ENCODE measurements at regions not wholly inside any gene's neighbourhood (a gene's known extent, or its start where the extent isn't known, plus 50 kb on each side); places are given as distances from the start of the nearest gene placed in this dataset.

GRCh38 chr9:27665136-27665535 lies 91.9 kb upstream of the C9orf72 start (continued):
- TF ChIP-seq NFIC (IDR thresholded peaks at IDR 0.05; ENCODE audit: low read depth, low read length) (no peak), CUX1 (IDR thresholded peaks at IDR 0.05; ENCODE audit: insufficient replicate concordance, low read depth, low read length) (no peak), HCFC1 (IDR thresholded peaks at IDR 0.05; ENCODE audit: low read length) (no peak), RCOR1 (conservative IDR thresholded peaks at IDR 0.05; ENCODE audit: low read depth, low read length) (no peak), IRF3 (IDR thresholded peaks at IDR 0.05) (no peak), SIN3A (IDR thresholded peaks at IDR 0.05; ENCODE audit: low read depth, low read length) (no peak)

GRCh38 chr9:27668280-27668679 lies 95.0 kb upstream of the C9orf72 start:
- ChIA-PET CTCF (no interaction called here), SMC1A (ENCODE audit: uncharacterized antibody, unreplicated experiment) (interaction anchor here (1.0 kb wide), 1 partner anchor 10 kb away, joined by 4 read pairs; no protein-coding TSS in a partner anchor)
- no peak overlapping the region for H3K9ac ChIP-seq (ENCODE audit: control insufficient read depth, insufficient read depth, low read length)
- no peak for TF ChIP-seq MYC (IDR thresholded peaks at IDR 0.05; ENCODE audit: insufficient read depth, insufficient read length, insufficient replicate concordance, low read length, severe bottlenecking)
- no peak for TF ChIP-seq RCOR1 (conservative IDR thresholded peaks at IDR 0.05; ENCODE audit: low read depth, low read length)
- TF ChIP-seq SP1 (IDR thresholded peaks at IDR 0.05; ENCODE audit: low read depth, low read length) = no peak
- TF ChIP-seq SRF (IDR thresholded peaks at IDR 0.05; ENCODE audit: low read depth in 2 of 2, low read length in 2 of 2) = no peak
- no peak for TF ChIP-seq NR2C2 (IDR thresholded peaks at IDR 0.05; ENCODE audit: borderline replicate concordance, control insufficient read depth, insufficient read length, low read depth)
- TF ChIP-seq CEBPZ (IDR thresholded peaks at IDR 0.05; ENCODE audit: low read depth, low read length) = no peak
- TF ChIP-seq ZSCAN29 (IDR thresholded peaks at IDR 0.05) = no peak

More at GRCh38 chr9:27668280-27668679, 95.0 kb upstream of the C9orf72 start:
- H3K4me2 ChIP-seq (ENCODE audit: control insufficient read depth, insufficient read depth) = no peak overlapping the region
- H3K27ac ChIP-seq (ENCODE audit: control insufficient read depth, insufficient read depth) = no peak overlapping the region
- H3K4me1 ChIP-seq (ENCODE audit: control insufficient read depth, insufficient read depth, low read length) = no peaks in the 10 kb centered on the region
- ATAC-seq (no peak), FAIRE-seq (no peak), DNase-seq (ENCODE audit: low read depth, low spot score) (no peak)
- H3K4me3 ChIP-seq = no peak overlapping the region
- H3K9me3 ChIP-seq (replicated peaks; ENCODE audit: control insufficient read depth, insufficient read depth, low read length) = no peaks in the 10 kb centered on the region
- H3K79me2 ChIP-seq (ENCODE audit: control insufficient read depth, insufficient read depth, low read length) = no peaks in the 10 kb centered on the region
- in situ Hi-C loops (cut with MboI) (no loop called here), intact Hi-C loops (cut with micrococcal nuclease; ENCODE audit: unreplicated experiment) (no loop called here)
- ChIA-PET RAD21 (ENCODE audit: unreplicated experiment) (no interaction called here), POLR2A (no interaction called here)
- H3K36me3 ChIP-seq (ENCODE audit: control insufficient read depth in 2 of 2, insufficient read depth in 2 of 2, low read length in 1 of 2) = no peaks in the 10 kb centered on the region
- no peaks in the 10 kb centered on the region for H4K20me1 ChIP-seq (ENCODE audit: control insufficient read depth, insufficient read depth)
- H2AFZ ChIP-seq (ENCODE audit: control insufficient read depth, low read depth, low read length) = no peak overlapping the region
- no peaks in the 10 kb centered on the region; a peak in 1 of 4 replicates for H3K27me3 ChIP-seq (replicated peaks in 1 of 2; ENCODE audit: control insufficient read depth in 2 of 2, insufficient read depth in 2 of 2, low read length in 1 of 2)
- no TSS peak for BruUV-seq (replicated peaks)
